Renal cortical epithelial cell (primary cell): ENCODE measurements at regions not wholly inside any gene's neighbourhood (a gene's known extent, or its start where the extent isn't known, plus 50 kb on each side); places are given as distances from the start of the nearest gene placed in this dataset.

Source experiments
- DNase-seq: peaks from one replicate; pipeline ENCODE4 v3.0.0-alpha.2; 2011; ENCODE audit warnings: low read depth

- no peak for DNase-seq
Measured at GRCh38 chr3:73801444-73801843, 176.7 kb upstream of the PDZRN3 start.

DNA sequence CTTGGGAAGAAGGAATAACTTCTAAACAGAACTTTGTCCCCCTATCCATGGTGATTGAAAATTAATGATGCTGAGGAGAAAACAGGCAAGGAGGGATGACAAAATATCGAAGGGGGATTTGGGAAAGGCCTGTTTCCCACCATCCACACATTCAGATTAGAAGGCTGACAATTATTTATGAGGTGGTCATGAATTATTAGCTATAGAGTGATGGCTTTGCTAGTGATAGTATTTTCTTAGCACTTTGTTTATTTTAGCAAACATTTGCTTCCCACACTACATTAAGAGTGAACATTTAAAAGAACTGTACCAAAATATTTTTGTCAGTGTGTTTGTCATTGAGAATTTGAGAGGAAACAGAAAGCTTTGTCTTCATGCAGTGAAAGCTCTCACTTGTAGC is 172.6 kb upstream of the PDZRN3 start:
- no peak for DNase-seq

DNA sequence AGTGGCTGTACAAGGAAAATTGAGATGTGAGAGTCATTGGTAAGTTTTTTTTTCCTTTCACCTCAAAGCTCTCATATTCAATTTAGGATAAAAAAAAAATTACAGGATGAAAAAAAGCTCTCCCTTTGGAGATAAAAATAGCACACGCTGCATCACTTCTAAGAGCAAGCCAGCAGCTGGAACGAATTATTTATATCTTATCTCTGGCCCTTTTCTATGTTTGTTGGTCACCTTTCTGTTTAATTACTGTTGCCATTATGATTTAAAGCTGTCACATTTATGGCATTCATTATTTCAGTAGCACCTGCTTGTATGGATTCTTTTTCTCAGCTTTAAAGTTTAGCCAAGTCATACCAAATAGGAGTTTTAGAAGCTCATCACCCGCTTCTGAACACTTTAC is 171.6 kb upstream of the PDZRN3 start:
- DNase-seq = no peak

DNA sequence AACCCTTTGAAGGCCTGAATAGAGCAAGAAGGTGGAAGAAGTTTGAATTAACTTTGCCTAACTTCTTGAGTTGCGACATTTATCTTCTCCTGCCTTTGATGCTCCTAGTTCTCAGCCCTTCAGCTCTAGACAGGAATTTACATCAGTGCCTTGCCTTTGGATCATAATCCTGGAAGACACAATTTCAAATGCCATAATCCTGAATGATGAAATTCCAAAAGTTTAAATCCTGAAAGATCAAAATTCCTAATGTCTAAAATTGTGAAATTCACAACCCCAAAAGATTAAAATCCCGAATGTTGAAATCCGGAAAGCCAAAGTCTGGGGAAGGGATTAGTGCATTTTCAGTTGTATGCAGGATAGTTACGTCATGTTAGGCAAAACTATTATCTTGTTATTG is 166.6 kb upstream of the PDZRN3 start:
- DNase-seq = no peak

DNA sequence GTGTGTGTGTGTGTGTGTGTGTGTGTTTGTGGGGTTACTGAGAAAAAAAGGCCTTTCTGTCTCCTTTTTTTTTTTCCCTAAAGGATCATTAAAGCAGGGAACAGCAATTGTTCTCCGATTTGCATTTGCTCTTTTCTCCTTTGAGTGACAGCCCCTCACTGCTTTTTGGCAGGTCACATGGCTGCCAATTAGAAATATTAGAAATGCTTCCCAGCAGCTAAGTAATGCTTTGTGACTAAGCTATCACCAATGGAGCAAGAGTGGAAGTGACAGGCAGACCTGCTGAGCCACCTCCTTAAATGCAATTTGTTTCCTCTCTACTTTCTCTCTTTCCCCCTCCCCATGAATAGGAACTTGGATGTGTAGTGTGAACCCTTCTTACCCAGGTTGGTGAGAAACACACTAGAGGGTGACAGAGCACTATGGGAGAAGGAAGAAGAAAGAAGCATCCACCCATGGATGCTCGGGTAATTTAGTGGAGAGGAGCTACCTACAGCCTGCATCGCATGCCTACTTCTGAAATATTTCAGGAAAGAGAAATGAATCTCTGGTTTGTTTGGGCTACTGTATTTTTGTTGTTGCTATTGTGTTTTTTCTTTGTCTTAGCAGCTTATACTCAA is 165.2 kb upstream of the PDZRN3 start:
- DNase-seq = no peak

GRCh38 chr3:73787620-73788019 is 162.9 kb upstream of the PDZRN3 start:
- DNase-seq = peak; percentile 19

- no peak for DNase-seq
Measured at GRCh38 chr3:73786998-73787397, 162.3 kb upstream of the PDZRN3 start.

GRCh38 chr3:73786321-73786807 is 161.6 kb upstream of the PDZRN3 start:
- peak; percentile 69 for DNase-seq

- DNase-seq = peak; percentile 4
Measured at GRCh38 chr3:73784686-73785392, 160.1 kb upstream of the PDZRN3 start.

- DNase-seq = no peak
Measured at GRCh38 chr3:73783811-73784210, 159.1 kb upstream of the PDZRN3 start.

GRCh38 chr3:73781541-73781940 is 156.8 kb upstream of the PDZRN3 start:
- DNase-seq = no peak

DNA sequence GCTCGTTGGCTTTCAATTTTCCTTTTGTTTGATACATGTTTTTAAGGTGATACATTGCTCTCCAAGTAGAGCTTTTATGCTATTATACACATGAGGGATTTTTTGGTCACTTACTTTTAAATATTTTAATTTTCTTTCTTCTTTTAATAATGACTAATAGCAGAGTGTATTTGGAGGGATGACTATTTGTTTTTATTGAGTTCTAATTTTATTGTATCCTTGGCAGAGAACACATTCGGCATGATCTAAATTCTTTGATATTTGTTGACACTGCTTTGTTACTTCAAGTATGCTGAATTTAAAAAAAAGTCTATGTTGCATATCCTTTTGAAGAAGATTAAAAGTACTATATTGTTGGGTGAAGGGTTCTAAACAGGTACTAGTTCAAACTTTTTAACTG is 149.9 kb upstream of the PDZRN3 start:
- DNase-seq = no peak

DNA sequence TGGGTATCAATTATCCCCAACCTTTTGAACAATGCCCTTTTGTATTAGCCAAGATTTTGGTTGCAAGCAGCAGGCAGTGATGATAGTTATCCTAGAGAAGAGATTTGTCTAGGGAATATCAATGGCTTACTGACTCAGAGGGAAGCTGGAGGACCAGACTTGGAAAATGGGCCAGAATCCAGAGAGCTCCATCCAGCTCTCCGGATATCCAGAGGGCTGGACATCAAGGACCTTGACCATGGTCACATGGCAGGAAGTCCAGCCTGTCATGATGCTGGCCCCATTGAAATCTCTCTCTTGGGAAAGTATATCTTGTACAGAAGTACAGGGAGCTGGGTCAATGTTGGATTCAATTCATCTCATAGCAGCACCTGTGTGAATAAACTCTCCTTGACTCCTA is 148.5 kb upstream of the PDZRN3 start:
- no peak for DNase-seq

DNA sequence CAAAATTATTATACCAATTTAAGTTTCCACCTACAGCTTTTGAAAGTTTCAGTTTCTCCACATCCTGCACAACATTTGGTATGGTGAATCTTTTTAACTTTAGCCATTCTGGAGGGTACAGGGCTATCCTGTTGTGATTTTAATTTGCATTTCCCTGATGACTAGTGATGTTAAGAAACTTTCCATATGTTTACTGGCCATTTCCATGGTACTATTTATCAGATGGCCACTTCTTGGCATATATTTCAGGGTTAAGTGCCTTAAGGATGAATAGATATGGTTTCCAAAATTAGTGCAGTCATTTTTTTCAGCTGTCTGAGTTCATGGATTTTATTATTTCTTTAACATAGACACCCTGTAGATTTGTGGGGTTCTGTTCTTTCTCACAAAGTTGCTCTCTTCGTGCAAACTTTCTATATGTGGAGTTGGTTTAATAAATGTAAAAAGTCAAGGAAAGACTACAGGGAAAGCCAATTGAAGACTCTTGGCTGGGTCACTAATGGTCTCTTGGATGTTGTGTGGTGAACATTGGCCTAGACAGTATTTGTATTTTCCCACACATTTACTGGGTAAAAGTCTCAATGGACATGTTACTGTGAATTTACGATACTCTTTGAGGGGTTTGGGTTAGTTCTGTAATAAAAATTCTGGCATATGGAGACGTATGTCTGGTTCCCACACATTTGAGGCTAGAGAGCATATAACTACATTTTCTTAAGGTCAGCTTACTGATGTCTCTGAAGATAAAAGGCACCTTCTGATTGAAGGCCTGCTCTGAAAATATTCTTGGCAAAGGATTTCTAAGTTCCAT is 147.5 kb upstream of the PDZRN3 start:
- no peak for DNase-seq

- no peak for DNase-seq
Measured at GRCh38 chr3:73768524-73769308, 144.0 kb upstream of the PDZRN3 start.

GRCh38 chr3:73766599-73767381 is 142.0 kb upstream of the PDZRN3 start:
- DNase-seq = no peak

DNA sequence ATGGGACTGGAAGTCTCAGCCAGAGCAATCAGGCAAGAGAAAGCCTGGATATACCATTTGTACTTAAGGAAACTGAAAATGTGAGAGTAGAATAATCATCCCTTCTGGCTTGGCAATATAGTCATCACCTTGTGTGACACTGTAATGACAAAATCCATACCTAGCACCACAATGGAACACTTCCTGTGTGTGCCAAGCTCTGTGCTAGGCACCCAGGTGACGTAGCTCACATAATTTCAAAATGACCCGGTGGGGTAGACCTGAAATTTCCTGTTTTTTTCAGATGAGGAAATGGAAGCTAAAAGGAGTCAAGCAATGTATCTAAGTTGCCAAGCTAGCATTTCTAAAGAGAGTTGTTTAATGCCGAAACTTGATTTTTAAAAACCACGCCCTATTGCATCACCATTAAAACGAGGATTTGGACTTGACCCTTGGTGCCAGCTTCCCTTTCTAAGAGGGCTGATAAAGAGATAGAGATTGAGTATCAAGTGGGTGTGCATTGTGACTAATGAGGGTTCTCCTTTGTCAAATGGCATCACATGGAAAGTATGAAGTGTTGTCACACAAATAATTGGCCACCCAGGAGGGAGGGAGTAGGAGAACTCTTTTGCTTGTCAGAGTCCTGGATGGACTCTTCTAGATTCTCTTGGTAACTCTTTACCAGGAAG is 141.3 kb upstream of the PDZRN3 start:
- no peak for DNase-seq

GRCh38 chr3:73762855-73763254 is 138.1 kb upstream of the PDZRN3 start:
- no peak for DNase-seq

DNA sequence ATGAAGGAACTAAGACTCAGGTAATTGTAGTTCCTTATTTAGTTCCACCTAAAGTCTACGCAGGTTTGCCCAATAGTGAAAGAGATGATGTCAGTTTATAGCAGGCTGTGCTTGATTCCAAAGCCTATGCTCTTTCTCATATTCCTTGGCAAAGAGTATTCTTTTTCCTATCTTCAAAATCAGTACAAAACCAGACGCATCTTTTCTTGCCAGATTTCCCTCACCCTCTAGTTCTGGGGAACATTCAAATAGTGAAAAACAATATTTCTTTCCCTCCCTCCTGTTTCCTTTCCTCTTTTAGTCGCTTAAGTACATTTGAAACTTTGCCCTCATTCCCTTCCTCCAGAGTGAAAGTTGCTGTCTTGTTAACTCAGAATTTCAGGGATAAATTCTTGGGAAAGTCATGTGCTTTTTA is 134.6 kb upstream of the PDZRN3 start:
- DNase-seq = no peak

DNA sequence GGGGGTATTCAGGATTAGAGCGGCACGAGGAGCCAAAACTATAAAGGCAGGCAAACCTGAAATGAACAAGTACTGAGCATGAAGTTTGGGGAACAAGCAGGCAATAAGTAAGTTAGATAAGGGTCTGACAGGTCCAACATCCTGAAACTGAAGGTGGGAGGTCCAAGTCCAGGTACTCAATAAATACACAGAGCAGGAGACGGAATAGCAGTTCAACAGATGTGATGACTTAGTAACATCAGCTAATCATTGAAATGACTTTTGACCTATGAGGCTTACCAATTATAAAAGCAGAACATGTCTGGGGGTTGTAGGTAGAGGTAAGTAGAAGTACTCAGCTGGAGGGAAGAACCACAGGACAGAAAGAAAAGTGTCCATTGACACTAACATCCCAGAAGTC is 132.8 kb upstream of the PDZRN3 start:
- DNase-seq = no peak

DNA sequence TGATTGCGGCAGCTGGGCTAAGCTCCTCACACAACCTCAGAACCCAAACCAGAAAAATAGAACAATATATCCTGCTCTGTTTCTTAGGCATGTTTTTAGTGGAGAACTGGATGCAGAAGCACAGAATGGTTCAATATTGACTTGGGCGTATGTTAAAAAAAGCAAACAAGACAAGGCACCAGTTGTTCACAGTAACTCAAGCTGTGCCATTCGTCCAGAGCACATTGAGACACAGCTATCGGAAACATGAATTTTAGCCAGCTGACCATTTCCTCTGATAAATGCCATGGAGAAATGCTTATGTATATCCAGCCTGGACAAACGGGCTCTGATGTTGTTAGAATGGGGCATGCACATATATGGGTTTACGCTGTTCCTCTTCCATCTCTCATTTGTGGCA is 129.2 kb upstream of the PDZRN3 start:
- no peak for DNase-seq
